ENCODE measurements at regions not wholly inside any gene's neighbourhood (a gene's known extent, or its start where the extent isn't known, plus 50 kb on each side); places are given as distances from the start of the nearest gene placed in this dataset.

DNA sequence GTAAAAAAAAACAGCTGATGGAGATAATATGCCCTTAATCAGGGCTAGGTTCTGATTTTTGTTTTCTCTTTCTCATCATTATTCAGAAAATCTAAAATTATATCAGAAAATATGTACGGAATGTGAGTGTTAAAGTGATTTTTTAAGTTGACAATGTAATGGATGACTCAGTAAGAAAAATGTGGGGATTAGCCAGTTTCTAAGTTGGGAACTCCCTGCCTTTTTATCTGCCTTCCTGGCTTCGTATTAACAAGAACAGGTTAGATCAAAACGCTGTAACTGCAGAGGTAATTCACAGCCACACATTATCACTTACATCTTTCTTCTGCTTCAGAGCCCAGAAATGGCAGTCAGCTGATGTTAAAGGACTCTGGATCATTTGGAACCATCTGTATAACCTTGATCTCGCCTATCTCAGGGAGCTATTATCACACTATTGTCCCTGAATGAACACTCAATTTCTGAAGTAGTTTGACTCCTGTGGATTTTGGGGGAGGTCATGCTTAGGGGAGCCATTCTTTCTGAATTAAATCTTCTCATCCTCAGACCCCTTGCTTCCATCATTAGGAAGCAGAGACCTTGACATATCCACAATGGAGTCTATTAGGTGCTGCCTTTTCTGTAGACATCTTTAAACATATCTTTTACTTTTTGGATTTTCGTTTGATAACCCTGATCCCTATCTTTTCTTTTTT, 135.7 kb upstream of the SLC16A7 start:
- no peak overlapping the region for H3K4me3 ChIP-seq (ENCODE audit: low read depth, low read length, poor library complexity, severe bottlenecking)
- no peaks in the 10 kb centered on the region for H3K36me3 ChIP-seq (ENCODE audit: insufficient read depth, low read length, poor library complexity, severe bottlenecking)
- ChIA-PET POLR2A (ENCODE audit: low non-redundant PET) (no interaction called here), CTCF (no interaction called here)
- H3K27me3 ChIP-seq (replicated peaks; ENCODE audit: insufficient read depth, low read depth, low read length, poor library complexity) = no peaks in the 10 kb centered on the region
- H3K4me1 ChIP-seq (ENCODE audit: insufficient read depth, low read length, poor library complexity, severe bottlenecking) = no peaks in the 10 kb centered on the region
- no TSS peak for BruUV-seq (replicated peaks)
- no peak for TF ChIP-seq CTCF (conservative IDR thresholded peaks at IDR 0.05; ENCODE audit: low read depth, low read length)
- TF ChIP-seq EZH2 (IDR thresholded peaks at IDR 0.05; ENCODE audit: borderline replicate concordance, low read depth, low read length, poor library complexity, severe bottlenecking) = no peak
- H3K27ac ChIP-seq (ENCODE audit: low read depth, low read length, poor library complexity, severe bottlenecking) = no peak overlapping the region
- no peaks in the 10 kb centered on the region for H3K9me3 ChIP-seq (ENCODE audit: low read depth, low read length, poor library complexity, severe bottlenecking)
- intact Hi-C loops (cut with micrococcal nuclease; ENCODE audit: unreplicated experiment) = loop anchor here (10.0 kb wide), 1 partner anchor 1505 kb away; no protein-coding TSS in a partner anchor
- no peak for DNase-seq (ENCODE audit: low spot score)

GRCh38 chr12:59453475-59453874, 142.4 kb upstream of the SLC16A7 start:
- ChIA-PET POLR2A (ENCODE audit: low non-redundant PET) (no interaction called here), CTCF (no interaction called here)
- no peaks in the 10 kb centered on the region for H3K27me3 ChIP-seq (replicated peaks; ENCODE audit: insufficient read depth, low read depth, low read length, poor library complexity)
- H3K9me3 ChIP-seq (ENCODE audit: low read depth, low read length, poor library complexity, severe bottlenecking) = peaks cover 3% of the 10 kb centered on the region
- H3K4me1 ChIP-seq (ENCODE audit: insufficient read depth, low read length, poor library complexity, severe bottlenecking) = no peaks in the 10 kb centered on the region
- no peak overlapping the region for H3K27ac ChIP-seq (ENCODE audit: low read depth, low read length, poor library complexity, severe bottlenecking)
- no peaks in the 10 kb centered on the region for H3K36me3 ChIP-seq (ENCODE audit: insufficient read depth, low read length, poor library complexity, severe bottlenecking)
- no peak overlapping the region for H3K4me3 ChIP-seq (ENCODE audit: low read depth, low read length, poor library complexity, severe bottlenecking)
- BruUV-seq (replicated peaks) = no TSS peak
- intact Hi-C loops (cut with micrococcal nuclease; ENCODE audit: unreplicated experiment) = no loop called here
- TF ChIP-seq EZH2 (IDR thresholded peaks at IDR 0.05; ENCODE audit: borderline replicate concordance, low read depth, low read length, poor library complexity, severe bottlenecking) = no peak
- TF ChIP-seq CTCF (conservative IDR thresholded peaks at IDR 0.05; ENCODE audit: low read depth, low read length) = no peak
- DNase-seq (ENCODE audit: low spot score) = no peak

DNA sequence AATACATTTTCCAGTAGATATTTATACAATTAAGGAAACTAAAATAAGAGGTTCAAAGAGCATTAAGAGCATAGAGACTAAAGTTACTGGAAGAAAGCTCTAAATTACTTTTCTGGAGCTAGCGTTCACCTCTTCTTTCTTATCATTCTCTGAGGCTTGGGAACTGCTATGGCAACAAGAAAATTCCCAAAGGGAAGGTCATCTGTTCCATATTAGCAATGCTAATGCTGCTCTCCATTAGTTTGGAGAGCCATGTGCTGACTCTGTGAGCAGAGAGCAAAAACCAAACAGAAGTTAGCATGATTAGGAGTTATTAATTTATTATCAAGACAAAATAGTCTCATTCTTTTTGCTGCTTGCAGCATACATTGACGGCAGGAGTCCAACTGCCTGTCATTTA, 143.1 kb upstream of the SLC16A7 start:
- CTCF ChIA-PET = no interaction called here
- no TSS peak for BruUV-seq (replicated peaks)
- TF ChIP-seq CTCF (conservative IDR thresholded peaks at IDR 0.05; ENCODE audit: low read depth, low read length) (no peak), EZH2 (IDR thresholded peaks at IDR 0.05; ENCODE audit: borderline replicate concordance, low read depth, low read length, poor library complexity, severe bottlenecking) (no peak)
- Histone ChIP-seq H3K36me3 (ENCODE audit: insufficient read depth, low read length, poor library complexity, severe bottlenecking) (no peaks in the 10 kb centered on the region), H3K27me3 (replicated peaks; ENCODE audit: insufficient read depth, low read depth, low read length, poor library complexity) (no peaks in the 10 kb centered on the region), H3K9me3 (ENCODE audit: low read depth, low read length, poor library complexity, severe bottlenecking) (peaks cover 3% of the 10 kb centered on the region), H3K27ac (ENCODE audit: low read depth, low read length, poor library complexity, severe bottlenecking) (no peak overlapping the region), H3K4me3 (ENCODE audit: low read depth, low read length, poor library complexity, severe bottlenecking) (no peak overlapping the region), H3K4me1 (ENCODE audit: insufficient read depth, low read length, poor library complexity, severe bottlenecking) (no peaks in the 10 kb centered on the region)
- POLR2A ChIA-PET (ENCODE audit: low non-redundant PET) = no interaction called here
- no peak for DNase-seq (ENCODE audit: low spot score)
- intact Hi-C loops (cut with micrococcal nuclease; ENCODE audit: unreplicated experiment) = no loop called here
